M059J (cell line): ENCODE measurements at regions not wholly inside any gene's neighbourhood (a gene's known extent, or its start where the extent isn't known, plus 50 kb on each side); places are given as distances from the start of the nearest gene placed in this dataset.

Experiments
- DNase-seq: peaks from one replicate; pipeline ENCODE4 v3.0.0-alpha.2; 2012; ENCODE audit warnings: low read depth

DNA sequence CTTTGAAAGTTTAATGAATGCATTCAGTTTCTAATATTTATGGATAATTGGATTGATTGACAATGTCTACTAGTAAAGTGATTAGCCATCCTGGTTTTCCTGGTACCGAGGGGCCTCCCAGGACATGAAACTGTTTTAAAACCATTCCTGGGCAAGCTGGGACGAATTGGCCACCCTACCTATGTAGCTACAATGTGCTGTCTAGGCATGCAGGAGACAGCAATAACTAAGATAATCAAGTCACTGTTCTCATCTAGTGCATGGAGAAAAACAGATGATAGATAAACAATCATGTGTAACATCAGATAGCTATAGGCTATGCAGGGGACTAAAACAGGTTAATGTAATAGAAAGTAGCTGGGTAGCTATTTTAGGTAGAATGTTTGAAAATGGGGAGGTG, 67.1 kb downstream of the PMAIP1 start:
- no peak for DNase-seq

DNA sequence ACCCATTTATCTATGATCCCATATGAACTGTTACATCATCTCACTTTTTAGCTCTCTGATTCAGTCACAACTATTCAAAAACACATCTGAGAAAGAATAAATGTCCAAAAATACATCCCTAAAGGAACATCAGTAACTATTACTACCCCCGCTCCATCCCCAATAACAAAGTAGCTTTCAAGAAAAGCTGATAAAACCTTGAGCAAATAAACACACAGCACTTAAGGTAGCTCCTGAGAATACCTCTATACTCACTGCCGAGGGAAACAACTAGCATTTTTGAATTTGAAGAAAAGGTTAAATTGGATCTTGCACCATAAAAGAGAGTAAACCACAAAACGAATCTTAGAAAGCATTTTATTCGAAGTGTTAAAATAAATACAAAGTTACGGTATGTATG, 63.4 kb downstream of the PMAIP1 start:
- no peak for DNase-seq

DNA sequence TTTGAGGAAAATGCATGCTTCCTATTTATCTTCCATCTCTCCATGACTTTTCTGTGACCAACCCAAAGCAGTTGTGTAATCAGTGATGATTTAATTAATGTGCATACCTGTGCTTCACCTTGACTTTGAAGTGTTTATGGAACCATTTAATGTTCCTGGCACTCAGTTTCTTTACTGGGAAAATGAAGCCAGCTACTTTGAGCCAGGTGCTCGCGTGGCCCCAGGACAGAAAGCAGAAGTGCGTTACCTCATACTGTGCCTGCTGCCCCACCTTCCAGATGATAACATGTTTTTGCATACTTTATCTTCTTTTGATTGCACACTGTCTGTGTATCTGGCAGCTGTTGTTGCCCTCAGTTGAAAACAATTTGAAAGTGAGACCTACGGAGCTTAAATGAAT, 61.3 kb downstream of the PMAIP1 start:
- no peak for DNase-seq

DNA sequence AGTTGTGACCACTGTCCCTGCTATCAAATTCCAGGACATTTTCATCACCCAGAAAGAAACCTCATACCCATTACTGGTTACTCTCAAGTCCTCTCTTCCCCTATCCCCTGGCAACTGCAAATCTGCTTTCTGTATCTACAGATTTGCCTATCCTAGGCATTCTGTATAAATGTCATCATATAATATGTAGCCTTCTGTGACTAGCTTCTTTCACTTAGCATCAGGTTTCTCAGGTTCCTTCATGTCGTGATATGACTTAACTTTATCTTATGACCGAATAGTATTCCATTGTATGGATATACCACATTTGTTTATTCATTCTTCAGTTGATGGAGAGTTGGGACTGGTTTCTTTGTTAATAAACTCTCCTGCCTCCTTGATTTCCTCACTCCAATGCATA, 60.5 kb downstream of the PMAIP1 start:
- no peak for DNase-seq

DNA sequence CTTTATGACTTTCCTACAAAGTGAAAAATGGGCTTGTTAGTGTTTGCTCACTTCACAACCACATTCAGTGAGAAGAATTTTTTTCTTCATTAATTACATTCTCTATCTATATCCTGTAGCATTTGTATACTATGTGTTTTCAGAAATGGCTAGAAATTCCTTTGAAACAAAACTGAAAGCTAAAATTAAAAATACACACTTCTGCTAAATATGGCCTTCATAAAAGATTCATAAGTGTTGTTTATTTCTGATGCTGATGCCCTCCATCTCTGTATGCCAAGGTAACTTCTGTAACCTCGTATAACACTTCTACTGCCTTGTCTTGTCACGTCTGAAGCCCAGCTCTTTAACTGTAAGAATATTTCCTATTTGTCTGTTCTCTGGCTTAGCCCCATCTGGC, 59.8 kb downstream of the PMAIP1 start:
- no peak for DNase-seq

DNA sequence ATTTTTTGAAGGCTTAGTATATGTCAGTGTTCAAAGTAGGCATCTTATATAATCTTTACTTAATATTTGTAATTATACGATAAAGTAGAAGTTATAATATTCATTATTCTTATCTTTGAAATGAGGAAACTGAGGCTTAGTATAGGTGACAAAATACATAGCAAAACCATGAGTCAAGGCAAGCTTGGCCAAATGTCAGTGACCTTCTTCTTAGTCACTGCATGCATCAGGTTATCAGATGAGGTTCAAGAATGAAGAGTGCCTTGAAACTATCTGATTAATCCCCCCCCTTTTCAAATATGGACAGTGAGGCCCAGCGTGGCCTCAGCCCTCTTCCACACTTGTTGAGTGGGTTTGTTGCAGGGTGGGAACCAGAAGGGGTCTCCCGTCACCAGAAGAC, 59.3 kb downstream of the PMAIP1 start:
- DNase-seq: peak; percentile 63

DNA sequence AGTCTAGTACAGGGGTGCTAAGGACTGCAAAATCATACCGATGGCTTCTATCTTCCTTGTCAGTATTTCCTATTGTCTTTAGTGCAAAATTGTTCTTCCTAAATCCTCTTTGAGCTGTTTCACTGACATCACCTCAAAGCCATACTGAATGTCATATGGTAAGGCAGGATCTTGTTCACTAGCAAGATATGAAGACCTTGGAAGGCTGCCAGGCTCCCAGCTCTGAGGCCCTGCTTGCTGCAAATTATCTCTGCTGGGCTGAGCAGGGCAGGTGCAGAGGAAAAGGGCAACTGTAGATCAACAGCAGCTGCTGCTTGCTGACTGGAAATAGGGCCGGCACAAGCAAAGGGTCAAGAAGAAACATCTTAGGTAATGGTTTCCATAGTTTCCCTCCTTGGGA, 58.2 kb downstream of the PMAIP1 start:
- DNase-seq: peak; percentile 87

DNA sequence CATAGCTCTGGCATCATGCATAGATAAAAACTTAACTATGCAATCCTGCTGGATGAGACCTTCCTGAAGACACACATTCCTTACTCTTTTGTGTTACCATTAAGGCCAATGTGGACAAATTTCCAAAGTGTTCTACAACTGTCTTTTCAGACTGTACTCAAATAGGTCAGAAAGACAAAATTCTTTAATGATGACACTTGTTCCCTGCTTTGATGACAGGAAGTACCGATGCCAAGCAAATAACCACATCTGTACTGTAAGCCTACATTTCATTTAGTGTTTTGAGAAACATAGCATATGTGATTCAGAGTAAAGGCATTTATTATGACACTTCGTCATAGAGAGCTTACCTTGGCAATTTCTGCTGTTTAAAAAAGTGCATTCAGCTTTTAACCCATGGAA, 55.0 kb downstream of the PMAIP1 start:
- DNase-seq: peak; percentile 46

DNA sequence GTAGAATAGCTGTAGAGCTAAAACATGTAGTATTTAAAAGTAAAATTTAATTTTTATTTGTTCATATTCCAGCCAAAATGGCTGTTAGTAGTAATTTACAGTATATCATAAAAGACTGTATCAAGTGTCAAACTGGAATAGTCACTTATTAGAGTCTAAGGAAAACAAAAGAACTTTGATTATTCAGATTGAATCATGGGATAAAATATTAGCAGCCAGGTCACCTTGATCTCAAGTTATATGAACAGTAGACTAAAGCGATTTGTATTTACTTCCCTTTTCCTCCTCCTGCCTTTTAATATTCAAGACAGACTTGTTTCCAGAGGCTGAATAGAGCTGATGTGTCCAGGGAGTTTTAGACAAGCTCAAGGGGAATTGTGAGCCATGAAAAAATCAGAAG, 54.4 kb downstream of the PMAIP1 start:
- no peak for DNase-seq
